ENCODE measurements at regions not wholly inside any gene's neighbourhood (a gene's known extent, or its start where the extent isn't known, plus 50 kb on each side); places are given as distances from the start of the nearest gene placed in this dataset.

DNA sequence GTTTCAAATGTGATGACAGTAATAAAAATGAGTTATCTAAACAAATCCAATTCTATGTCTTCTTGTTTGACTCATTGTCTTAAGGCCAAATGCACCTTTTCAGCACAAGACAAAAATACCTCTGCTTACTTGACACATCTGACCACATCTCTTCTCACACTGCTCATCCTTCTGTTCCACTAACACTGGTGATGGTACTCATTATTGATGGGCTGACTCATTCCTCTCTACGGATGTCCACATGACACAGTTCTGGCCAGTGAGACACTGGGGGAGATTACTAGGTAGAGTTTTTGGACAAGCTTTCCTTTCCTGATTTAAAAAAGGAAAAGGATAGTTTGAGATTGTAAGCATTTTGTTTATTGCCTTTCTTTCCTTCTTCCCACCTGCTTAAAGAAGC lies 410.6 kb upstream of the THRB start:
- no peak overlapping the region for H3K4me3 ChIP-seq (ENCODE audit: low read length)

DNA sequence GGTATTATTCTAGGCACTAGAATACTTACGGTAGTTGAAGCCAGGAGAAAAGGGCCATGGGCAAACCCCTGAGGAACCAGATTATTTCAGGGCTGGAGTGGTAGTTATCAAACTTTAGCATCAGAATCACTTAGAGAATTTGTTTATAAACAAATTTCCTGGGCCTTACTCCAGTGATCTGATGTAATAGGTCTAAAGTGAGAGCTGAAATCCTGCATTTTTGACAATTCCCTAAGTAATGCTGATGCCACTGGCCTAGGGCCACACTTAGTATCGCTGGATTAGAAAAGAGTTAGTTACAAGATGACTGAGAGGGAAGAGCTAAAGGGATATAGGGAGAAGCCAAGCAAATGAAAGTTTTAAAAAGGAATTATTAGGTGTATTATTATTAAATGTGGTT lies 412.5 kb upstream of the THRB start:
- Histone ChIP-seq H3K27me3 (ENCODE audit: control insufficient read depth, insufficient read depth, low read length) (no peaks in the 10 kb centered on the region), H3K27ac (ENCODE audit: low read depth, low read length) (no peak overlapping the region), H3K4me1 (ENCODE audit: control insufficient read depth, insufficient read depth, low read length) (no peaks in the 10 kb centered on the region), H3K9ac (ENCODE audit: low read length) (no peak overlapping the region), H3K36me3 (ENCODE audit: control insufficient read depth, insufficient read depth, low read length) (no peaks in the 10 kb centered on the region), H3K4me3 (ENCODE audit: low read length) (no peak overlapping the region)

More for the DNA sequence above, 410.6 kb upstream of the THRB start:
- no peaks in the 10 kb centered on the region for H3K4me1 ChIP-seq (ENCODE audit: control insufficient read depth, insufficient read depth, low read length)
- H3K27me3 ChIP-seq (ENCODE audit: control insufficient read depth, insufficient read depth, low read length): no peaks in the 10 kb centered on the region
- no peak overlapping the region for H3K27ac ChIP-seq (ENCODE audit: low read depth, low read length)
- H3K9ac ChIP-seq (ENCODE audit: low read length): no peak overlapping the region
- no peaks in the 10 kb centered on the region for H3K36me3 ChIP-seq (ENCODE audit: control insufficient read depth, insufficient read depth, low read length)

- H3K4me1 ChIP-seq (ENCODE audit: control insufficient read depth, insufficient read depth, low read length): no peaks in the 10 kb centered on the region
- no peak overlapping the region for H3K4me3 ChIP-seq (ENCODE audit: low read length)
- H3K27me3 ChIP-seq (ENCODE audit: control insufficient read depth, insufficient read depth, low read length): no peaks in the 10 kb centered on the region
- H3K9ac ChIP-seq (ENCODE audit: low read length): no peak overlapping the region
- no peak overlapping the region for H3K27ac ChIP-seq (ENCODE audit: low read depth, low read length)
- no peaks in the 10 kb centered on the region for H3K36me3 ChIP-seq (ENCODE audit: control insufficient read depth, insufficient read depth, low read length)
These were observed 416.4 kb upstream of the THRB start for GRCh38 chr3:24911076-24911475.

GRCh38 chr3:24915639-24916038 lies 421.0 kb upstream of the THRB start:
- no peak overlapping the region for H3K27ac ChIP-seq (ENCODE audit: low read depth, low read length)
- no peak overlapping the region for H3K9ac ChIP-seq (ENCODE audit: low read length)
- H3K4me3 ChIP-seq (ENCODE audit: low read length): no peak overlapping the region
- no peaks in the 10 kb centered on the region for H3K27me3 ChIP-seq (ENCODE audit: control insufficient read depth, insufficient read depth, low read length)
- no peaks in the 10 kb centered on the region for H3K4me1 ChIP-seq (ENCODE audit: control insufficient read depth, insufficient read depth, low read length)
- no peaks in the 10 kb centered on the region for H3K36me3 ChIP-seq (ENCODE audit: control insufficient read depth, insufficient read depth, low read length)

DNA sequence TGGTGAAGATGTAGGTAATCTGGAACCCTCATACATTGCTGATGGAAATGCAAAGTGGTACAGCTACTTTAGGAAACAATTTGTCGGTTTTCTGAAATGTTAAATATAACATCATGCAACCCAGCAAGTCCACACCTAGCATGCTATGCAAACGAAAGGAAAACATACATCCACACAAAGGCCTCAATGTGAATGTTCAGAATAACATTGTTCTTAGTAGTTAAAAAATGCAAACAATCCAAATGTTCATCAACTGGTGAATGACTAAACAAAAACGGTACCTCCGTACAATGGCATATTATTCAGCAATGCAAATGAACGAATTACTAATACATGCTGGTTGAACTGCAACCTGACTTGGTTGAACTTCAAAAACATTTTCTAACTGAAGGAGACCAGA lies 423.3 kb upstream of the THRB start:
- Histone ChIP-seq H3K27me3 (ENCODE audit: control insufficient read depth, insufficient read depth, low read length) (no peaks in the 10 kb centered on the region), H3K36me3 (ENCODE audit: control insufficient read depth, insufficient read depth, low read length) (no peaks in the 10 kb centered on the region), H3K4me3 (ENCODE audit: low read length) (no peak overlapping the region), H3K27ac (ENCODE audit: low read depth, low read length) (no peak overlapping the region), H3K9ac (ENCODE audit: low read length) (no peak overlapping the region), H3K4me1 (ENCODE audit: control insufficient read depth, insufficient read depth, low read length) (no peaks in the 10 kb centered on the region)

- Histone ChIP-seq H3K27ac (ENCODE audit: low read depth, low read length) (no peak overlapping the region), H3K9ac (ENCODE audit: low read length) (no peak overlapping the region), H3K4me1 (ENCODE audit: control insufficient read depth, insufficient read depth, low read length) (no peaks in the 10 kb centered on the region), H3K36me3 (ENCODE audit: control insufficient read depth, insufficient read depth, low read length) (no peaks in the 10 kb centered on the region), H3K4me3 (ENCODE audit: low read length) (no peak overlapping the region), H3K27me3 (ENCODE audit: control insufficient read depth, insufficient read depth, low read length) (no peaks in the 10 kb centered on the region)
These were observed 428.9 kb upstream of the THRB start for GRCh38 chr3:24923570-24923969.

DNA sequence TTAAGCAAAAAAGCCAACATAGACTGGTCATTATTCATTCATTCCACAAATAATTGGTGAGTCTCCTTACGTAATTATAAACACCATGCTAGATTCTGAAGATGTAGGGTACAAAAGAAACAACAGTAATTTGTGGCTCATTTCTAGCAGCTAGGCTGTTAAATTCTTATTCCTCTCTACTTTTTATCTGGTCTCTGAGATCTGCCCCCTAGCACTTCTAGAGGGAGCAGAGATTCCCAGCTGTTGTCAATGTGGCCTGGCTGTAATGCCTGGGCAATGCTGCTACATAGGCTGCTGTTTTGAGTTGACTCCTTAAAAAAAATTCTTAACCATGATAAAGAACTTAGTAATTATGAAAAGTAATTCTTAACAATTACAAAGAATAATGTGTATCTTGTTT lies 434.9 kb upstream of the THRB start:
- H3K27ac ChIP-seq (ENCODE audit: low read depth, low read length): no peak overlapping the region
- H3K4me3 ChIP-seq (ENCODE audit: low read length): no peak overlapping the region
- H3K27me3 ChIP-seq (ENCODE audit: control insufficient read depth, insufficient read depth, low read length): no peaks in the 10 kb centered on the region
- H3K36me3 ChIP-seq (ENCODE audit: control insufficient read depth, insufficient read depth, low read length): no peaks in the 10 kb centered on the region
- H3K4me1 ChIP-seq (ENCODE audit: control insufficient read depth, insufficient read depth, low read length): no peaks in the 10 kb centered on the region
- H3K9ac ChIP-seq (ENCODE audit: low read length): no peak overlapping the region

DNA sequence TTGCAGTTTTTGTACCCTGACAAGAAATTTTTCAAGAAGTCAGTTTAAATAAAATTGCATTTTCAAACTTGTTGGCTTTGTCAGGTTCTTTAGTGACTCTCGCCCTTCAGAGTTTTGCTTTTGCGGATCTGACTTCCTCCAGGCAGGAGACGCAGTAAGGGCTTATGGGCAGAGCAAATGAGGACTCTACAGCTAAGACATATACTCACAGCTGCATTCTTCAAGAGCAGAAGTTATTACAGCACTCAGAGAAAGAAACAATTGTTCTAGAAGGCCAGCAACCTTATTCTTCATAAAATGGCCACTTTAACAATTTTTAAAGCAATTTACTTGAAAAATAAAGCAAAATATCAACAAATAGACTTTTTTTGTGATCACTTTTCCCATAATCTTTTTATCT lies 438.8 kb upstream of the THRB start:
- H3K9ac ChIP-seq (ENCODE audit: low read length): no peak overlapping the region
- no peaks in the 10 kb centered on the region for H3K4me1 ChIP-seq (ENCODE audit: control insufficient read depth, insufficient read depth, low read length)
- H3K36me3 ChIP-seq (ENCODE audit: control insufficient read depth, insufficient read depth, low read length): no peaks in the 10 kb centered on the region
- no peaks in the 10 kb centered on the region for H3K27me3 ChIP-seq (ENCODE audit: control insufficient read depth, insufficient read depth, low read length)
- no peak overlapping the region for H3K27ac ChIP-seq (ENCODE audit: low read depth, low read length)
- no peak overlapping the region for H3K4me3 ChIP-seq (ENCODE audit: low read length)

- no peaks in the 10 kb centered on the region for H3K36me3 ChIP-seq (ENCODE audit: control insufficient read depth, insufficient read depth, low read length)
- H3K9ac ChIP-seq (ENCODE audit: low read length): no peak overlapping the region
- H3K4me3 ChIP-seq (ENCODE audit: low read length): no peak overlapping the region
- no peaks in the 10 kb centered on the region for H3K27me3 ChIP-seq (ENCODE audit: control insufficient read depth, insufficient read depth, low read length)
- no peaks in the 10 kb centered on the region for H3K4me1 ChIP-seq (ENCODE audit: control insufficient read depth, insufficient read depth, low read length)
- H3K27ac ChIP-seq (ENCODE audit: low read depth, low read length): no peak overlapping the region
These were observed 441.9 kb upstream of the THRB start for GRCh38 chr3:24936574-24936973.

- Histone ChIP-seq H3K4me1 (ENCODE audit: control insufficient read depth, insufficient read depth, low read length) (no peaks in the 10 kb centered on the region), H3K9ac (ENCODE audit: low read length) (no peak overlapping the region), H3K27me3 (ENCODE audit: control insufficient read depth, insufficient read depth, low read length) (no peaks in the 10 kb centered on the region), H3K36me3 (ENCODE audit: control insufficient read depth, insufficient read depth, low read length) (no peaks in the 10 kb centered on the region), H3K27ac (ENCODE audit: low read depth, low read length) (no peak overlapping the region), H3K4me3 (ENCODE audit: low read length) (no peak overlapping the region)
These were observed 442.6 kb upstream of the THRB start for GRCh38 chr3:24937228-24937627.

DNA sequence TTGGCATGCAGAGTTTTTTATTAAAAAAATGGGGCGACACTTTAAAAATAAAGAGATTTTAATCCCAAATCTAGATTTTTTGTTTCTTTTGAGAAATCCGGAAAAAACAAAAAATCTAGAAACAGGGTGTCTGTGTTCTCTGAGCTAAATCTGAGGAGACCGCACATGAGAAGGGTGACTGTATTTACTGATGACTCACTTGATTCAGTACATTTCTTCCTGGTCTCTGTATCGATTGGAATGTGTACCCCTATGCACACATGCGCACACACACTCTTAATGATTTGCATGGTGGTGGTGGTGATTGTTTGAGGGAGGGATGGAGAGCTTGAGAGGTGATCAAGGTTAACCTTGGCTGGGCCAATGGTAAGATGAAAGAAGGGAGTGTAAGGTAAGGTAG lies 443.1 kb upstream of the THRB start:
- Histone ChIP-seq H3K9ac (ENCODE audit: low read length) (no peak overlapping the region), H3K36me3 (ENCODE audit: control insufficient read depth, insufficient read depth, low read length) (no peaks in the 10 kb centered on the region), H3K27me3 (ENCODE audit: control insufficient read depth, insufficient read depth, low read length) (no peaks in the 10 kb centered on the region), H3K4me3 (ENCODE audit: low read length) (no peak overlapping the region), H3K27ac (ENCODE audit: low read depth, low read length) (no peak overlapping the region), H3K4me1 (ENCODE audit: control insufficient read depth, insufficient read depth, low read length) (no peaks in the 10 kb centered on the region)

DNA sequence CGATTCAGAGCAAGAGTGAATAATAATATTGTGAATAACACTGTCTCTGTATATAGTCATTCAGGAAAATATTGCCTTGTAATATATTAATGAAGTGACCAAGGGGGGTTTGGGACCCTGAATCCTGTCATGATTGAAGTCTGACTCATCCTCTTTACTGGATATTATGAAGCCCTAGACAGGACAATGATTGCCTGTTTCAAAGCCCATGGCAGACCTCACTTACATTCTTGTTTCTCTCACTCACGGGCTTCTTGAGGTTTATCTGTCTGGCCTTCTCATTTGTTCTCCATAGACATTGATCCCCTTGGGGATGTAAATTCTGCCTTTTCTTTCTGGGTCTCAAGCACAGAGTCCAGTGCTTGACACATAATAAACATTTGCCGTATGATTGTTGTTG lies 449.3 kb upstream of the THRB start:
- Histone ChIP-seq H3K9ac (ENCODE audit: low read length) (no peak overlapping the region), H3K4me1 (ENCODE audit: control insufficient read depth, insufficient read depth, low read length) (no peaks in the 10 kb centered on the region), H3K27ac (ENCODE audit: low read depth, low read length) (no peak overlapping the region), H3K36me3 (ENCODE audit: control insufficient read depth, insufficient read depth, low read length) (no peaks in the 10 kb centered on the region), H3K4me3 (ENCODE audit: low read length) (no peak overlapping the region), H3K27me3 (ENCODE audit: control insufficient read depth, insufficient read depth, low read length) (no peaks in the 10 kb centered on the region)

DNA sequence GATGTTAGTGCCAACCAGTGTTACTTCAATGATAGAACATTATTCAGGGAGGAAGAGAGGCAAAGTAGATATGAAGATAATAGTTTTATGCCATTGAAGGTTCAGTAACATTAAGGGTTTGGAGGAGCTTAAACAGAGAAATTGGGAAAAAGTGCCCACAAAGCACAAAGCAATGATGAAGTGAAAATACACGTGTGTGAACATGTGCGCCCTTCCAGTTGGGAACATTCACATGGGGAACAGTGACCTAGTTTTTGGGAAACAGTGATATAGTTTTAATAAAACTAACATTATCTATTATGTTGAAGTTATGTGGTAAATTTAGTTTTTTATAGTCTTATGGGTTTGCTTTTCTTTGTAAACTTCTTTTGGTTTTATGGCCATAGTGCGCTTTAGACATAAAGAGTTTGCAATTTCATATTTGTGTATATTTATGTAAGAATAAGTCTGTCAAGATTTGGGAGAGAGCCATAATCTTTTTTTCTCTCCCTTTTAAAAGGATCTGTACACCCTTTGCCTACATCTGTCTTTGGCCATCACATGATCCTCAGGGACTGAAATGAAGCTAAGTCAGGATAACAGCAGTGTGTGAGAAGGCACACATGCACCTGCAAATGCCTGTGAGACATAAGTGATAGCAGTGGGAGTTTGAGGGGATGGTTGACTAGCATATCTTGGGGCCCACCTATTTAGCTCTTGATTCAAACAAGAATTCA lies 450.3 kb upstream of the THRB start:
- no peaks in the 10 kb centered on the region for H3K4me1 ChIP-seq (ENCODE audit: control insufficient read depth, insufficient read depth, low read length)
- H3K27ac ChIP-seq (ENCODE audit: low read depth, low read length): no peak overlapping the region
- no peaks in the 10 kb centered on the region for H3K36me3 ChIP-seq (ENCODE audit: control insufficient read depth, insufficient read depth, low read length)
- H3K27me3 ChIP-seq (ENCODE audit: control insufficient read depth, insufficient read depth, low read length): no peaks in the 10 kb centered on the region
- H3K4me3 ChIP-seq (ENCODE audit: low read length): no peak overlapping the region
- H3K9ac ChIP-seq (ENCODE audit: low read length): no peak overlapping the region

All from rectal smooth muscle tissue (tissue), 1 donor.